A673 (cell line): ENCODE measurements at regions not wholly inside any gene's neighbourhood (a gene's known extent, or its start where the extent isn't known, plus 50 kb on each side); places are given as distances from the start of the nearest gene placed in this dataset.

Experiments
- BruUV-seq: library from RNA; stranded (reverse); fragments of 400-500 nt; replicated peaks from 2 replicates; lab custom pipeline; 2021; lab: Mats Ljungman, UMichigan
- CTCF ChIA-PET: fragments of 300-600 bp; sonication (Branson Sonifier 250); formaldehyde crosslinking; loops from one replicate; lab custom pipeline; 2022; ENCODE audit warnings: antibody characterized with exemption; lab: Charles Lee
- POLR2A ChIA-PET: fragments of 300-600 bp; sonication (Branson Sonifier 250); formaldehyde crosslinking; loops from one replicate; lab custom pipeline; 2022; ENCODE audit warnings: antibody characterized with exemption; ENCODE audit not compliant: low non-redundant PET; lab: Charles Lee
- DNase-seq: peaks from one replicate; pipeline ENCODE4 v3.0.0-alpha.2; 2015; ENCODE audit warnings: low spot score
- H3K27ac ChIP-seq: fragments of 200-600 bp; sonication (generic); 2 replicates; pipeline ENCODE4 v1.5.1; 2016; ENCODE audit warnings: mixed run types, low read depth, mild to moderate bottlenecking, mixed read lengths, antibody characterized with exemption, low read length; ENCODE audit not compliant: poor library complexity, severe bottlenecking
- H3K27me3 ChIP-seq: fragments of 200-600 bp; sonication (generic); replicated peaks from 2 replicates; pipeline ENCODE4 v1.6.1; 2017; ENCODE audit warnings: mixed run types, low read depth, mild to moderate bottlenecking, mixed read lengths, antibody characterized with exemption, low read length; ENCODE audit not compliant: insufficient read depth, poor library complexity
- H3K36me3 ChIP-seq: fragments of 200-600 bp; sonication (generic); 2 replicates; pipeline ENCODE4 v1.6.1; 2016; ENCODE audit warnings: mixed run types, mild to moderate bottlenecking, mixed read lengths, antibody characterized with exemption, low read length; ENCODE audit not compliant: insufficient read depth, poor library complexity, severe bottlenecking
- H3K4me1 ChIP-seq: fragments of 200-600 bp; sonication (generic); 2 replicates; pipeline ENCODE4 v1.6.1; 2017; ENCODE audit warnings: mixed run types, mild to moderate bottlenecking, mixed read lengths, antibody characterized with exemption, low read length; ENCODE audit not compliant: insufficient read depth, poor library complexity, severe bottlenecking
- H3K4me3 ChIP-seq: fragments of 200-600 bp; sonication (generic); 2 replicates; pipeline ENCODE4 v1.5.1; 2016; ENCODE audit warnings: low read depth, mixed run types, mild to moderate bottlenecking, mixed read lengths, low read length; ENCODE audit not compliant: poor library complexity, severe bottlenecking
- H3K9me3 ChIP-seq: fragments of 200-600 bp; sonication (generic); 2 replicates; pipeline ENCODE4 v1.6.1; 2016; ENCODE audit warnings: mixed run types, low read depth, mild to moderate bottlenecking, mixed read lengths, antibody characterized with exemption, low read length; ENCODE audit not compliant: poor library complexity, severe bottlenecking
- CTCF ChIP-seq: fragments of 300-800, 200-600 bp; sonication (generic); conservative IDR thresholded peaks from 2 replicates; pipeline ENCODE4 v1.5.1; 2017; ENCODE audit warnings: low read depth, mild to moderate bottlenecking, antibody characterized with exemption, low read length, moderate library complexity, mixed read lengths
- EZH2 ChIP-seq: fragments of 200-600 bp; sonication (generic); IDR thresholded peaks from 2 replicates; pipeline ENCODE4 v1.6.1; 2017; ENCODE audit warnings: borderline replicate concordance, low read depth, mild to moderate bottlenecking, mixed read lengths, antibody characterized with exemption, low read length; ENCODE audit not compliant: poor library complexity, severe bottlenecking
- intact Hi-C: fragments of 100-400 bp; cut with micrococcal nuclease; formaldehyde crosslinking; loops from one replicate; pipeline ENCODE4 v1.10.0; 2022; ENCODE audit not compliant: unreplicated experiment

DNA sequence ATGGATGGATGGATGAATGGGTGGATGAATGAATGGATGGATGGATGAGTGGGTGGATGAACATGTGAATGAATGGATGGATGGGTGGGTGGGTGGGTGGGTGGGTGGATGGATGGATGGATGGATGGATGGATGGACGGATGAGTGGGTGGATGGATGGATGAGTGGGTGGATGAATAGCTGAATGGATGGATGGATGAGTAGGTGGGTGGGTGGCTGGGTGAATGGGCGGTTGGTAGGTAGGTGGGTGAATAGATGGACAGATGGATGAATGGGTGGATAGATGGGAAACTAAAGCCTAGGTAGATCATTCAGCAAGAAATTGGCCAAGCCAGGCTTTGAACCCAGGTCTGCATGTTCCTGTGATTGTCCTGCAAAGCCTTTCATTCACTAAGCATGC is 155.6 kb downstream of the WNT5A start:
- Histone ChIP-seq H3K4me3 (no peak overlapping the region), H3K27ac (no peak overlapping the region), H3K36me3 (no peaks in the 10 kb centered on the region), H3K9me3 (no peaks in the 10 kb centered on the region), H3K27me3 (no peaks in the 10 kb centered on the region), H3K4me1 (no peaks in the 10 kb centered on the region)
- TF ChIP-seq CTCF (no peak), EZH2 (no peak)
- CTCF ChIA-PET = no interaction called here
- no TSS peak for BruUV-seq
- no peak for DNase-seq
- intact Hi-C loops = no loop called here
- POLR2A ChIA-PET = no interaction called here

DNA sequence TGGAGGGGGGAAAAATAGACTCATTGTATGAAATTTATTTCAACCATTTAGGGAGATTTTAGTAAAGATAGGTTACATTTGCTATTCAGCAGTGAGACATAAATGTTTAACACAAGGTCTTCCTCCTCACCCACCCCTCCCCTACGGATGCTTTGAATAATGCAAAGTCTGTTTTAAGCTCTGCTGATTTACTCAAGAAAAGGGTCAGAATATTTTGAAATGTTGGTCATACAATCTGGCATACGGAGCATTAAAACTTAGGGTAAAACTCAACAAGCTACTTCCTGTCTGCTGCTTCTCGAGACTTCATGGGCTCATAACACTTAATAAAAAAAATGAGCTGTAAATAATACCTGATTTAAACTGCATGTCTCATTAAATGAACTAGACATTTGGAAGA is 156.3 kb downstream of the WNT5A start:
- intact Hi-C loops = no loop called here
- DNase-seq = peak; percentile 28

DNA sequence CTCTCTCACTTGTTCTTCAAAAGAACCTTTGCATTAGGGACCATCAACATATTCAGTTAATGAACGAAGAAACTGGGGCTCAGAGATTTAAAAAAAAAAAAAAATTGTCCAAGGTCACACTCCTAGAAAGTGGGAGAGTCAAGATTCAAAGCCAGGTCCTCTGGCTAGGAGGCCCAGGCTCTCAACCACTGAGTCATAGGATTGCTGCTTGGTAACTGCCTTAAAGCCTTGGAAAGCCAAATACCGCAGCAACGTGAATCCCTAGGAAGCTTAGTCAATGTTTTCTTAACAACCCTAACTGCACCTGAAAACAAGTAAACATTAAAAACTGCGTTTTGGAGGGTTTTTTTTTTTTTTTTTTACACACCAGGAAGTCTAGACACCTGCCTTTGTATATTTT is 156.8 kb downstream of the WNT5A start:
- ChIA-PET CTCF (no interaction called here), POLR2A (no interaction called here)
- BruUV-seq = no TSS peak
- Histone ChIP-seq H3K36me3 (no peaks in the 10 kb centered on the region), H3K9me3 (no peaks in the 10 kb centered on the region), H3K4me1 (no peaks in the 10 kb centered on the region), H3K4me3 (no peak overlapping the region), H3K27me3 (no peaks in the 10 kb centered on the region), H3K27ac (no peak overlapping the region)
- TF ChIP-seq EZH2 (no peak), CTCF (no peak)
- intact Hi-C loops = no loop called here
- peak; percentile 0 for DNase-seq

More for the DNA sequence above, 156.3 kb downstream of the WNT5A start:
- POLR2A ChIA-PET = no interaction called here
- no peak for TF ChIP-seq CTCF
- H3K27me3 ChIP-seq = no peaks in the 10 kb centered on the region
- no peaks in the 10 kb centered on the region for H3K4me1 ChIP-seq
- no peaks in the 10 kb centered on the region for H3K36me3 ChIP-seq
- no peaks in the 10 kb centered on the region for H3K9me3 ChIP-seq
- CTCF ChIA-PET = interaction anchor here (0.6 kb wide), 1 partner anchor 103 kb away, joined by 3 read pairs; no protein-coding TSS in a partner anchor
- no TSS peak for BruUV-seq
- no peak overlapping the region for H3K27ac ChIP-seq
- H3K4me3 ChIP-seq = no peak overlapping the region
